GM18868 (cell line): ENCODE measurements at regions not wholly inside any gene's neighbourhood (a gene's known extent, or its start where the extent isn't known, plus 50 kb on each side); places are given as distances from the start of the nearest gene placed in this dataset.

Source experiments
- ATAC-seq: cut with Tn5 transposase; IDR thresholded peaks from one replicate; pipeline ENCODE4 v1.9.1; 2021; ENCODE audit warnings: mild to moderate bottlenecking, moderate library complexity; ENCODE audit not compliant: unreplicated experiment

DNA sequence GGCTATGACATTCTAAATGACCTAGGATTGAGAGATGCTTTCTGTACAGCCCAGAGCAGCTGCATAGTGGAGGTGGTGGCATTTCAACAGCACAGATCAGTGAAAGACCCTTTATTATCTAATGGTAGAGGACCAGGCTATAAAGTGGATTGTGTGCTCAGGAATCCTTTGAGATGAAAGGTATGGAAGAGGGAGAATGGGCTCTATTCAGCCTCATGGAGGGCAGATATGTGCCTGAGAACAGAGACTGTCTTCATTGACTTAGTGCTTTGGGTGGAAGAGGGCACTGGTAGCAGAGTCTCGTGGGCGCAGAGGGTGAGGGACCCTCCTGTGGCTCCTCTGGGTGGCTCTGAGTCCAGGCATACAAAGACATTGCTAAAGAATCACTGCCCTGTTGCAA lies 130.0 kb upstream of the SLC24A5 start:
- no peak for ATAC-seq

DNA sequence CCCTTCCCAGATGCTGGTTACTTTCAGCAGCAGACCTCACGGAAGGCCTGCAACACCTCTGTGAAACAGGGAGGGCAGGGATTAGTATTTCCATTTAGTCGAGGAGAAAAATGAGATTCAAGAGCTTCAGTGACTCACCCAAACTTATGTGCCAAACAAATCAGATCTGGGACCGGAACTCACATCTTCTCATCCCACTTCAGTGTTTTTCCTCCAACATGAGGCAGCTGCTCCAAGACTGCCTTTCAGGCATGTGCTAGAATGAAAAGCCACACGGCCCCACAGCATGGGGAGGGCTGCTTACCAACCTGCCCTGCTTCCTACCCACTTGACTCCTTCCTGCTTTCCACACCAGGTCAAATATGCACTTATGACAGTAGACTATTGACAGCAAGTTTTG lies 129.4 kb upstream of the SLC24A5 start:
- ATAC-seq = no peak

DNA sequence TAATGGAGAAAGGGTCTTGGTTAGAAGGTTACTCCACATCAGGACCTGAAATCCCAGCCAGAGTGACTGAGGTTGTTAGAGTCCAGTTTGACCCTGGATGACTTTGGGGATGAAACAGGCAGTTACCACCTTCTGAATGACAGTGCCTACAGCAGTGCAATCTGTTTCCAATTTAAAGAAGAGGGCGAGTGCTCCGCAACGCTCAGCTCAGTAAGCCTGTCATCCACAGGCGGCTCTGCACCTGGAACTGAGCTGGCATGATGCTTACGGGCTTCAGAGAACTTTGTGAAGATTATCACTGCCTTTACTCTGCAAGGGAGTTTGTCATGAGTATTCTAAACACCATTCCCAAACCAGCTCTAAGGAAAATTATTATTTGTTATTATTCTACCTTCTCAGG lies 127.7 kb upstream of the SLC24A5 start:
- ATAC-seq = no peak

DNA sequence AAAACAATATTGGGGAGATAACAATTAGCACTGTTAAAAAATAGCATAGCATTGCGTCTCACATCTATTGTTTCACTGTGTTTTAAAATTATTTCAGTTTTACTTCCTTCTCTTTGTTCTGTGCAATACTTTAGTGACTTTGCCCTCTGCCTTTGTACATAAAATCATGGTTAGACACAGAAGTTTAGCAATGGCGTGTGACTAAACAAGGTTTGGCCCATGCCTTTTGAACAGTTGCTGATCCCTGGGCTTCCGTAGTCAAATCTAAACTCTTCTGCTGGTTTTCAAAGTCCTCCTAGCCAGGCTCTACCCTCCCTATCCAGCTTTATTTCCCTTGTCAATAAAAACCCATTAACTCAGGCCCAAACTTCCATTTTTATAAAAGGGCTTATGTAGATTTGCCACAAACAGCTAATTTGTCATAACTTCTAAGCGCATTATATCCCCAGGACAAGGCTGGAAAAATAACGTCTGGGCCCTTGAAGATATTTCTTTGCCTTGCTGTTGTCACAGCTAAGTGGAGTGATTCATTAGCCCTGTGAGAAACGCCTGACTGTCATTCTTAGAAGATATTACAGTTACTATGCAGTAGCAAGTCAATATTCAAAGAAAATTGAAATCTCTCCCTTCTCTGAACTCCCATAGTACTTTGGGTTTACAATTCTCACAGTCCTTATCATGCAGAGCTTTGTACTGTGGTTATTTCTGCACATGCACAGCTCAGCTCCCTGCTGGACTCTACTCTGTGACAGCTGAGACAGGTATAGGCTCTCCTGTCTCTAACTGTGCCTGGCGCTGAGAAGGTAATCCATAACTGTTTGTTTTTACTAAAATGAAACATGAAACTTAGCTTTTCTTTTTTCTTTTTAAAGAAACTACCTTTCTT lies 123.4 kb upstream of the SLC24A5 start:
- ATAC-seq = no peak

DNA sequence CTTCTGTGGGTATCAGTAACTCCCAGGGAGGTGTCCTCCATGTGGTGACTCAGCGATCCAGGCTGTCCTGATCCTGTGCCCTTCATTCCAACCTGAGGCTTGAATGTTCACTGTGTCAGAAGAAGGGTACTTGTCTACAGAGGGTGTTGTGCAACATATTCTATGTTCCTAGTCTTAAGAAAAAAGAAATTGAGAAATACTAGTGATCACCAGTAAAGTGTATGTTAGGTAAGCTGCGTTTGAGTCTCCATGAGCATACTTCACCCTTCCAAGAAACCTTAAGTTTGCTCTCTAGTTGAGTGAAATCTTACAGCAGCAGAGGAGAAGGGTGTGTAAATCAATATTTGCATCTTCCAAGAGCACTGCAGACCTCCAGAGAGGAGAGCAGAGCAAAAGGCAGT lies 122.2 kb upstream of the SLC24A5 start:
- no peak for ATAC-seq

DNA sequence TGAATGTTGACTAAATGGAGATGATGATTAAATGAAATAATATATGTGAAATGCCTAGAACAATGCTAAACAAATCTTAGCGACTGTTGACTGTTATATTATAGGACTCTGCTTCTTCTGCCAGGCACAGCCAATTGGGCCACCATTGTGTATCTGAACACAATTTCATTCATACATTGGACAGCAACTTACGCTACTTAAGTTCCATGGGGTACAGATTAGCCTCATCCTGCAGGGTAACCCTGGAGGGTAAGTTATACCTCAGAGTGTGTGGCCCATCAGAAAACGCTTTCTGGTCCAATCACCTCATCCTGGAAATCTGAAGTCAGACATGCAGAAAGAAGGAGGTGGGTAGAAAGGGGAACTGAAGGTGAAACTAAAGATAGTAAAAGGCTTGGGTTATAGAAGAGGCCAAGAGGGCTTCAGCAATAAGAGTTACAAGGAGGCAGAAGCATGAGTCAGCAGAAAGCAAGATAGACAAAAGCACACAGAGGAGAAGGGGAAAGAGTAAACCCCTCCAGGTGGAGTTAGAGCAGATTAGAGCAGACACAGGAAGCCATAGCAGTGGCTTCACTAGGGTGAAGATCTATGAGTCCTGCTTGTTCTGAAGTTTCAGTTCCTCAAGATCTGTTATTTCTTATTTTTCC lies 119.3 kb upstream of the SLC24A5 start:
- peak; percentile 91 for ATAC-seq

DNA sequence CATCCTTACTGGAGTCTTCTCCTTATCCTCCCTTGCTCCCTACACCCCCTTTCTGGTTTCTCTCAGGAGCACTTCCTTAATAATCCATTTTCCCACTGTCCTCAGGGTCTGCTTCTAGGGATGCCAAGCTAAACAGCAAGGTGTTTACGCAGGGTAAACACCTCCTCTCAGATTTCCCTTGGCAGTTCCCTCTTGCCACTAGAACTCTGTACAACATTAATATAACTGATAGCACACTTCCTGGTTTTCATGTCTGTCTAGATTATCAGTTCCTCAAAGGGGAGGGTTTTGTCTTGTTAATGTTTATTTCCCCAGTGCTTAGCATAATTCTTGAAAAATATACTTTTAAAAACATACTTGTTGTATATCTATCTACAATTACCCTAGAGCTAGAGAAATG lies 118.0 kb upstream of the SLC24A5 start:
- ATAC-seq = no peak

DNA sequence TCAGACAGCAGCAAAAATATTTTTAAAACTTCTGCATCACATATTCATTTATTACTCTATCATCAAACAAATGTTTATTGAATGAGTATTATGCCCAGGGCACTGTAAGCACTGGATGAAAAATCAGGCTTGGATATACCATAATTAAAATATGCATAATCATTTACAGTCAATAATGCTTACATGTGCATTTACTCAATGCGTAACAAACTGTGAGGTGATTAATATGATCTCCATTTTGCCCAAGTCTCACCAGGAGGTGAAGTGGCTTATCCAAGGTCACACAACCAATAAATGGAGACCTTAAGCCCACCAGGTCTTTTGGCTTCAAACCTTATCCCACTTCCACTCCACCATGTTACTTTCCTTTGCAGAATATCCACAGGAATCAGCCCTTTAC lies 117.3 kb upstream of the SLC24A5 start:
- no peak for ATAC-seq

DNA sequence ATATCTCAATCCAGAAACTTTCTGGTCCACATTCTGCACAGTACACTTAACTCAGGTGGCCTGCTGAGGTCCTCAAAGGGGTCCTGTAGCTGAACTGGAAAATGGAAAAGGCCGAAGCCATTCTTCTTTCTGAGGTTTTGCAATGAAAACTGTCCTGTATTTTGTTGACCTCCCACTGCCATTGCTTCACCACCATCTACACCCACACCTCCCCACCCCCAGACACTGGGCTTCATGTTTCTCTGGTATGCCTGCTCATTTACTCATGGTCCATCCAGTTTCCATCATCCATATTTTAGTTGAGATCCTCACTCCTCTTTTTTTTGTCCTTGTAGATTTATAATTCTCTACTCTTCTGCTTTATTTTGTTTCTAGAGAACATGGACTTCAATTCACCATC lies 115.7 kb upstream of the SLC24A5 start:
- ATAC-seq = no peak

DNA sequence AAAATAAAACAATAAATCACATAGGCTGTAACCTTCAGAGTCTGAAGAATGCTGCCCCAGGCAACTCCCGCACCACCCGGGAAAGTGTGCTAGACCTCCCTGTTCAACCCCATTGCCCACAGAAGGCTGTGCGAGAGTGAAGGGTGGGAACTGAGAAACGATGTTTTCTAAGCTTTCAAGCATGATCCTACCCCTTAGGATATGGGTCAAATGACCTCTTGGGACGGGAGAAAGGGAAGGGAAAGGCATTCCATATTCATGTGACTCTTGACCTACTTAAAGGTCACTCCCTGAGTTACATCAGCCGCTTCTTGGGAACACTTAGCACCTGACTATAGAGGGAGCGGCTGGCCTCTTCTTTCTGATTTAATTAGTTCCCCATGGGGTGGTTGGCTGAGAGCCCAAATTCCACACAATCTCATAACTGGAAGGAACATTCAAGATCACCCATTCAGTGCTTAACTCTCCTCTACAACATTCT lies 114.7 kb upstream of the SLC24A5 start:
- ATAC-seq = no peak

DNA sequence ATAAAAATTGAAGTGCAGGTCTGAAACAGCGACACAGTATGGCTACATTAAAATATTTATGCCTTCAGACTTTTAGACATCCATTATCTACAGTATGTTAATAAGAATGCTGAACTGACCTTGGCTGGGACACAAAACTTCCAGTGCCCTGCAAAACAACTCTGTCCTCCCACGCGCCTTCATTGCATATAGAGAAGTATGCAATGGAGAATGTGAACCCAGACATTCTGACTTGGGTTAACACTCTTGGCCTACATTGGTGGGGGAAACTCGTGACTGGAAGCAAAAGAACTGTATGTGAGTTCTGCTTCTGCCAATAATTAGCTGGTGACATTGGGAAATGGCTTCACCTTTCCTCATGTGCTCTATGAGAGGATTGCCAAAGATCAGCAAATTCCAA lies 110.5 kb upstream of the SLC24A5 start:
- no peak for ATAC-seq

DNA sequence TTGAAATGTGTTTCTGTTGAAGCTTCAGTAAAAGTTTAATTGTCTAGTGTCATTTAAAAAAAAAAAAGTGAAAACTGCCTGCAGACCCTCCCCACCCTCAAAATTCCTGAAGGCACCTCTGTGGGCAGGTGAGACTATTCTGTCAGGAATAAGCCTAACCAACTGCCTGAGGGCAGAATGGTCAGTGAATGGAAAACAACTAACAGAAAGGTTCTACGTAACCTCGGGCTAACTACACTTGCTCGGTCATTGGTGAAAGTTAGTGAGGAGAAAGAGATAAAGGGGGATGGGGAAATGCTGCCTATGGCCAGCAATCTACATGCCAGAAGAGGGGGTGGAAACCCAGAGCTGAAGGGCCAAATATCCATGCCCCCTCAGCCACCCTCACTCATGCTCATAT lies 108.6 kb upstream of the SLC24A5 start:
- no peak for ATAC-seq

DNA sequence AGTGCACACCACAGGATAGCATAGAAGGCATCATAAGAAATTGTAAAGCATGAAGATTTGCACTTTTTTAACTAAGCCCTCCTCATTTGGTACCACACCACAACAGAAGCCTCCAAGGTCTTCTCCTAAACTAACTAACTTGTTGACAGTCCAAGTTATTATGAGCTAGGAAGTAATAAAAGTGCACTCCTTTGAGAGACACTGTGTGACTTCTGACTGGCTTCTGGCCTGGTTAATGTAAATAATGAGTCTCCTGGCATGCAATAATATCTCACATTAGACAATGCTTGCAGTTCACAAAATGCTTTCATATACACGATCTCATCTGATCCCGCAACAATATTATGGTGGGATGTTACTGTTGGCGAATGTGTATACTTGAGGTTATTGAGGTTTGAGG lies 103.9 kb upstream of the SLC24A5 start:
- no peak for ATAC-seq

DNA sequence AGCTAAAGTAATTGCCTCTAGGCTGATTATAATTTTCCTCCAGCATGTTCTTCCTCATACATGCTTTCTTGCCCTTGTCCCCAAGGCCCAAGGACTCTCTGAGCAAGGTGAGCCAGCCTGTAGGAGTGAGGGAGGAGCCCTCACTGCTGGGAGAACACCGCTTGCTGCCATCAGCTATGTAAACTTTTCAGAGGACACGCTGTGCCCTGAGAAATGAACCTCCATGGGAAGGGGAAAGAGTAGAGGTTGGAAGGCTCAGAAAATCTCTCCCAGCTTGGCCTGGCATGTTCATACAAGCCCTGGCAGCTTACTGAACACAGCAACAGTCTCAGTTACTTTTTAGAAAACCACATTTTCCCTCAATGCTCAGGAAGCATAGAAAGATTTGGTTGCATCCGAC lies 103.0 kb upstream of the SLC24A5 start:
- ATAC-seq = no peak

DNA sequence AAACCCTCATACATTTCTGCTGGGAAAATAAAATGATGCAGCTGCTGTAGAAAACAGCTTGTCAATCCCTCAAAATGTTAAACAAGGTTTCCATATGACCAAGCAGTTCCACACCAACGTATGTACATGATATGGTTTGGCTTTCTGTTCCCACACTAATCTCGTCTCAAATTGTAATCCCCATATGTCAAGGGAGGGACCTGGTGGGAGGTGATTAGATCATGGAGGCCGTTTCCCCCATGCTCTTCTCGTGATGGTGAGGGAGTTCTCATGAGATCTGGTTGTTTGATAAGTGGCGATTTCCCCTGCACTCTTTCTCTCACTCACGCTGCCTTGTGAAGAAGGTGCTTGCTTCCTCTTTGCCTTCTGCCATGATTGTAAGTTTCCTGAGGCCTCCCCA lies 100.6 kb upstream of the SLC24A5 start:
- ATAC-seq = peak; percentile 71

DNA sequence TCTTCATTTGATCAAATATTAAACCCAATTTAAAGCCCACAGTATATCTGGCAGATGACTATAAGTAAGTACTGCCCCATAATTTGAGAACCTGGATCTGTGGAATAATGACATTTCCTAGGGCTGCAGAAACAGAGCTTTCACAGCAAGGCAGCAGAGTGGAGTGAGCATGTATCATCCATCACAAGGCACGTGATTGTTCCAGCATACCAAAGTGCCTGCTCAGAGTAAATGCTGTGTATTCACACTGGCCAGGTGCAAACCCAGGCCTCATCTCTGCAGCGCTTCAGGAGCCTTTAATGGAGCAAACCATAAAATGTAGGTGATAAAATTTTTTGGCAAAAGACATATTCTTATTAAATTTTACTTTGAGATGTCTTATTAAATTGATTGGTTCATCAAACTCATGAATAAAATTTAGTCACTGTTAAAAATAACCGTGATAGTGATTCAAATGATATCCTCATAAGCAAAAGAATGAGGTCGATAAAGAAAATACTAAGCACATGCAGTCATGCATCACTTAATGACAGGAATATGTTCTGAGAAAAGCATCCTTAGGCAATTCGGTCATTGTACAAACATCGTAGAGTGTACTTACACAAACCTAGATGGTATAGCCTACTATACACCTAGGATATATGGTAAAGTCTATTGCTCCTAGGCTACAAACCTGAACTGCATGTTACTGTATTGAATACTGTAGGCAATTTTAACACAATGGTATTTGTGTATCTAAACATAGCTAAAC lies 99.3 kb upstream of the SLC24A5 start:
- no peak for ATAC-seq

DNA sequence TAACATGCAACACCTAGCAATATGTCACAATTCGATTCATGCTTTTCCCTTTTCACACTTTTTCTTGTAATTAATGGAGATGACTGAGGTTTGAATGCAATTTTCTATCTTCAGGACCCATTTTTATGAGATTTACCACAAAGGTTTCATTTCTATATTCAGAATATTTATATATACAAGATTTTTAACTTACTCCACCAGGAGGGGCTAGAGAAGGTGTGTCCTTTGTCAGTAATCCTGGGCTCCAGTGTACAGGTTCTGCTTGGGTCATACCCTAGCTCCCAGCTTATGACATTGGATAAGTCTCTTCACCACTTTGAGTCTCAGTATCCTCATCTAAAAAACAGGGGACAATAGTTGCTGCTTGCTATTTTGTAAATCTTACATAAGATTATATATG lies 95.7 kb upstream of the SLC24A5 start:
- no peak for ATAC-seq

DNA sequence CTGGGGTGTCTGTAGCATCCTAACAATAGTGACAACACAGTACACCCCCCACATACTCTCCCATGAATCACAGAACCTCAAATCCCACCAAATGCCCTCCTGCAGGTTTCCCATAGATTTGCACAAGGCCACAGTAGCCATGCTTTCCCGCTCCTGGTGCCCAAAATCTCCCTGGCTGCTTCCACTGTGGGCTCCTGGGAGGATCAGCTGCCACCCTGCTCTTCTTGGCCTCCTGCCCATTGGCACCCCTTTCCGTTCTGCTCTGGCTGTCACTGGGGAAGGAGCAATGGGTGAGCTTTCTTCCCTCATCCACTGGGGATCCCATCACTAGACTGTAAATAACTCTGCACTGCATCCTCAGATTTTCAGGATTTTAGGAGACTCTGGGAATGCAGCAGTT lies 92.1 kb upstream of the SLC24A5 start:
- no peak for ATAC-seq

DNA sequence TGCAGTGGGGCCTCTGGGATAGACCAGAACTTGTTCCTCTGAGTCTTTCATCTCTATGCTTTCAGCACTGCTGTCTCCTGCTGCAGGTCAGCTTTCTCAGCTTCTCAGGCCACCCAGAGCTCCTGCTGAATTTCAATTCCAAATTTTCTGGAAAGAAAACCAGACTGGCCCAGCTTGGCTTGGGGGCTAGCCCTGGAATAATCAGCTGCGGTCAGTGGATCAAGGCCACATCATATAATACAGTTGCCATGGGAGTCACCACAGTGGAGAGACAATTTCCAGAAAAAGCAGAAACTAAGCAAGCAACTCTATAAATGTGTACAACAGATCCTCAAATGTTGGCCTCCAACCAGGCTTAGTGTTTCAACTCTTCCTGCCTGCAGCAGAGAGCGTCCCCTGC lies 91.1 kb upstream of the SLC24A5 start:
- no peak for ATAC-seq

DNA sequence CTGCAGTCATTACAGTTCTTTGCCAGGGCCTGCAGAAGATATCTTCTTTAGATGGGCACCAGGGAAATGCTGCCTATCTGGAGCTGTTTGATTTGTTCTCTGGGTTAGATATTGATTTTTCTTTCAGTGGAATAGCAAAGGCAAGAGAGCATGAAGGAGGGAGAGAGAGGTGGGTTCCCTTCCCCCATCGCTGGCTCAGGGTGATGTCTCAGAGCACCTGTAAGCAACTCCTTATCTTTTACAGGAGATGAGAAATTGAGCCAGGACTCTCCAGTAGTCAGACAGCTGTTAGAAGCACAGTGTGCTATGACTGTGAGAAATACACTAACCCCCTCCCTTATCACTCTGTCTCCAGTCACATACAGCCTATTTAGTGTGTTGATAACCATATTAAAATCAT lies 89.3 kb upstream of the SLC24A5 start:
- no peak for ATAC-seq

DNA sequence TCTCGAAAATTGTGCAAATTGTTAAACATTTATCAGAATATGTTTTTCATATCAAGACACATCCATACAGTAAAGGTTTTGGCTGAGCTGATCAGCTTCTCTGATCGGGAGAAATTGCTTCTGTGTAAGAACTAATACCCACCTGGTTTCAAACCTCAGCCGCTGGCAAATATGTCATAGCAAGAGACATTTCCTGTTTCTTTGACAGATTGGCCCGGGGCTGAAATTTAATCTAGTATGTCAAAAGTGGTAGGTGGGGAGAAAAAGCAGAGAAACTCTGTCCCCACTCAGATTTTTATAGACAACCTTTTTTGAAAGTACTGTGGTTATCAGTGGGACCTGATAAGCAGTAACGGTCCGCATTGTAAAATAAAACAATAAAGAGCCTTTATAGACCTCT lies 88.8 kb upstream of the SLC24A5 start:
- no peak for ATAC-seq

DNA sequence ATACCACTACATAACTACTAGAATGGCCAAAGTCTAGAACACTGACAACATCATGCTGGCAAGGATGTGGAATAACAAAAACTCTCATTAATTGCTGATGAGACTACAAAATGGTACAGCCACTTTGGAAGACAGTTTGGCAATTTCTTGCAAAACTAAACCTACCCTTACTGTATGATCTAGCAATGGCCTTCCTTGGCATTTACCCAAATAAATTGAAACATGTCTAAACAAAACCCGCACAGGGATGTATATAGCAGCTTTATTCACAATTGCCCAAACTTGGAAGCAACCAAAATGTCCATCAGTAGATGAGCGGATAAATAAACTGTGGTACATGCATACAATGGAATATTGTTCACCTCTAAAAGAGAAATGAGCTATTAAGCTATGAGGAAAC lies 87.9 kb upstream of the SLC24A5 start:
- no peak for ATAC-seq
